ENCODE measurements at regions not wholly inside any gene's neighbourhood (a gene's known extent, or its start where the extent isn't known, plus 50 kb on each side); places are given as distances from the start of the nearest gene placed in this dataset.

GRCh38 chr16:75928295-75928694, 202.0 kb upstream of the CPHXL start:
- no peaks in the 10 kb centered on the region for H3K9me3 ChIP-seq (ENCODE audit: insufficient read depth, low read depth, low read length)
- H3K79me2 ChIP-seq (ENCODE audit: insufficient read depth, low read length) = no peaks in the 10 kb centered on the region
- no peak overlapping the region for H3K4me3 ChIP-seq (ENCODE audit: low read length, poor library complexity, severe bottlenecking)
- TF ChIP-seq CTCF (conservative IDR thresholded peaks at IDR 0.05; ENCODE audit: low read length) (no peak), EZH2phosphoT487 (IDR thresholded peaks at IDR 0.05; ENCODE audit: borderline replicate concordance) (no peak)
- no peaks in the 10 kb centered on the region for H3K4me1 ChIP-seq (ENCODE audit: insufficient read depth, low read length, poor library complexity, severe bottlenecking)
- H3K4me2 ChIP-seq (ENCODE audit: low read depth, low read length, poor library complexity, severe bottlenecking) = no peak overlapping the region
- 0 out of 2 replicates have a peak, but pooled peaks cover 1% of the 10 kb centered on the region for H3K9me2 ChIP-seq (replicated peaks; ENCODE audit: low read depth, low read length)
- H3K36me3 ChIP-seq (ENCODE audit: insufficient read depth, low read length) = no peaks in the 10 kb centered on the region
- no peaks in the 10 kb centered on the region for H3F3A ChIP-seq (ENCODE audit: low read depth)
- no peaks in the 10 kb centered on the region for H3K27me3 ChIP-seq (ENCODE audit: insufficient read depth, low read length, poor library complexity, severe bottlenecking)
- H4K20me1 ChIP-seq (ENCODE audit: insufficient read depth, low read length, poor library complexity, severe bottlenecking) = no peaks in the 10 kb centered on the region
- H3K9ac ChIP-seq (ENCODE audit: low read depth, low read length, poor library complexity, severe bottlenecking) = no peak overlapping the region
- H2AFZ ChIP-seq (ENCODE audit: low read length) = no peak overlapping the region

- Histone ChIP-seq H3K4me2 (ENCODE audit: low read depth, low read length, poor library complexity, severe bottlenecking) (no peak overlapping the region), H3K36me3 (ENCODE audit: insufficient read depth, low read length) (no peaks in the 10 kb centered on the region), H3K9me2 (replicated peaks; ENCODE audit: low read depth, low read length) (no peaks in the 10 kb centered on the region), H3K4me3 (ENCODE audit: low read length, poor library complexity, severe bottlenecking) (no peak overlapping the region), H4K20me1 (ENCODE audit: insufficient read depth, low read length, poor library complexity, severe bottlenecking) (no peaks in the 10 kb centered on the region), H3K9ac (ENCODE audit: low read depth, low read length, poor library complexity, severe bottlenecking) (no peak overlapping the region), H3F3A (ENCODE audit: low read depth) (no peaks in the 10 kb centered on the region), H3K4me1 (ENCODE audit: insufficient read depth, low read length, poor library complexity, severe bottlenecking) (no peaks in the 10 kb centered on the region), H3K79me2 (ENCODE audit: insufficient read depth, low read length) (no peaks in the 10 kb centered on the region), H3K9me3 (ENCODE audit: insufficient read depth, low read depth, low read length) (no peaks in the 10 kb centered on the region), H3K27me3 (ENCODE audit: insufficient read depth, low read length, poor library complexity, severe bottlenecking) (no peaks in the 10 kb centered on the region), H2AFZ (ENCODE audit: low read length) (no peak overlapping the region)
- no peak for TF ChIP-seq EZH2phosphoT487 (IDR thresholded peaks at IDR 0.05; ENCODE audit: borderline replicate concordance)
- no peak for TF ChIP-seq CTCF (conservative IDR thresholded peaks at IDR 0.05; ENCODE audit: low read length)
Measured at GRCh38 chr16:75929046-75929445, 202.8 kb upstream of the CPHXL start.

GRCh38 chr16:75931043-75931442, 204.8 kb upstream of the CPHXL start:
- Histone ChIP-seq H3K9me2 (replicated peaks; ENCODE audit: low read depth, low read length) (no peaks in the 10 kb centered on the region), H3K9me3 (ENCODE audit: insufficient read depth, low read depth, low read length) (no peaks in the 10 kb centered on the region), H3K4me3 (ENCODE audit: low read length, poor library complexity, severe bottlenecking) (no peak overlapping the region), H3K4me2 (ENCODE audit: low read depth, low read length, poor library complexity, severe bottlenecking) (no peak overlapping the region), H3K36me3 (ENCODE audit: insufficient read depth, low read length) (no peaks in the 10 kb centered on the region), H3K4me1 (ENCODE audit: insufficient read depth, low read length, poor library complexity, severe bottlenecking) (no peaks in the 10 kb centered on the region), H3F3A (ENCODE audit: low read depth) (no peaks in the 10 kb centered on the region), H3K9ac (ENCODE audit: low read depth, low read length, poor library complexity, severe bottlenecking) (no peak overlapping the region), H3K79me2 (ENCODE audit: insufficient read depth, low read length) (no peaks in the 10 kb centered on the region), H2AFZ (ENCODE audit: low read length) (no peak overlapping the region), H3K27me3 (ENCODE audit: insufficient read depth, low read length, poor library complexity, severe bottlenecking) (no peaks in the 10 kb centered on the region), H4K20me1 (ENCODE audit: insufficient read depth, low read length, poor library complexity, severe bottlenecking) (no peaks in the 10 kb centered on the region)
- TF ChIP-seq EZH2phosphoT487 (IDR thresholded peaks at IDR 0.05; ENCODE audit: borderline replicate concordance) (no peak), CTCF (conservative IDR thresholded peaks at IDR 0.05; ENCODE audit: low read length) (no peak)

Measured in Loucy (cell line).